ENCODE measurements at regions not wholly inside any gene's neighbourhood (a gene's known extent, or its start where the extent isn't known, plus 50 kb on each side); places are given as distances from the start of the nearest gene placed in this dataset.

DNA sequence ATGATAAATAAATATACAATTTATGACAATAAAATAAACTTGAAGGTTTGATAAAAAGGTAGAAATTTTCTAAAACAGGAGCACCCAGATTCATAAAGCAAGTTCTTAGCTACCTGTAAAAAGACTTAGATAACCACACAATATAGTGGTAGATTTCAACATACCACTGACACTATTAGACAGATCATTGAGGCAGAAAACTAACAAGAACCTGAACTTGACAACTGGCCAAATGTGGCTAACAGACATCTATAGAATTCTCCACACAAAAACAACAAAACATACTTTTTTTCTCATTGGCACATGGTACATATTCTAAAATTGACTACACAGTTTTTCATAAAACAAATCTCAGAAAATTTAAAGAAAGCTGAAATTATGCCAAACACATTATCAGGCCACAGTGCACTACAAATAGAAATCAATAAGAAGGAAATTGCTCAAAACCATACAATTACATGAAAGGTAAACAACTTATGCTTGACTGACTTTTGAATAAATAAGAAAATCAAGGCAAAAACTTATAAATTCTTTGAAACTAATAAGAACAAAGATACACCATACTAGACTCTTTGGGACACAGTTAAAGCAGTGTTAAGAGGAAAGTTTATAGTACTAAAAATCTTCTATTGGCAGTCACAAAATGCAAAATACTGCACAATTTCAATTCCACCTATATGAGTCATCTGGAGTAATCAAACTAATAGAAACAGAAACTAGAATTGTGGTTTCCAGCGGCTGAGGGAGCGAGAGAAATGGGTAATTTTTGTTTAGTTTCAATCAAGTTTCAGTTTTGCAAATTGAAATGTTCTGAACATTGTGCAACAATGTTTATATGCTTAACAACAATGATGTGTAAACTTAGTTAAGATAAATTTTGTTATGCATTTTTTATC lies 925.6 kb downstream of the SH3BGRL start:
- CTCF ChIA-PET, result no interaction called here
- DNase-seq (ENCODE audit: extremely low spot score), result no peak
- TF ChIP-seq NFRKB (IDR thresholded peaks at IDR 0.05), result no peak
- TF ChIP-seq CTBP1 (IDR thresholded peaks at IDR 0.05; ENCODE audit: borderline replicate concordance), result no peak
- no peak for TF ChIP-seq TARDBP (IDR thresholded peaks at IDR 0.05)
- TF ChIP-seq HDGF (IDR thresholded peaks at IDR 0.05; ENCODE audit: borderline replicate concordance), result no peak
- no peak for TF ChIP-seq L3MBTL2 (conservative IDR thresholded peaks at IDR 0.05)
- no peak for TF ChIP-seq BHLHE40 (IDR thresholded peaks at IDR 0.05; ENCODE audit: borderline replicate concordance)
- TF ChIP-seq FOXM1 (IDR thresholded peaks at IDR 0.05; ENCODE audit: borderline replicate concordance), result no peak
- no peak for TF ChIP-seq SP1 (IDR thresholded peaks at IDR 0.05)
- no peak for TF ChIP-seq ZNF384 (IDR thresholded peaks at IDR 0.05)
- no peak for TF ChIP-seq ARNT (IDR thresholded peaks at IDR 0.05)
- TF ChIP-seq ELF4 (IDR thresholded peaks at IDR 0.05), result no peak
- no peak for TF ChIP-seq FOXA1 (IDR thresholded peaks at IDR 0.05)
- no peak for TF ChIP-seq FOXK2 (IDR thresholded peaks at IDR 0.05)
- POLR2A ChIA-PET, result no interaction called here

DNA sequence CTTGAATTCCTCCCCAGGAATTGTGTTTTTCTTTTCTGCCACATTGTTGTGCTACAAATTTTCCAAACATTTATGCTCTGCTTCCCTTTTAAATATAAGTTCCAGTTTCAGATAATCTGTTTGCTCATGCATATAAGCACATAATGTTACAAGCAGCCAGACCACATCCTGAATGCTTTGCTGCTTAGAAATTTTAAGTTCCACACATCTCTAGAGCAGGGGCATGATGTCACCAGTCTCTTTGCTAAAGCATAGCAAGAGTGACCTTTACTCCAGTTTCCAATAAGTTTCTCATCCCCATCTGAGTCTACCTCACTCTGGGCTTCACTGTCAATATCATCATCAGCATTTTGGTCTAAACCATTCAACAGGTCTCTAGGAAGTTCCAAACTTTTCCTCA lies 932.5 kb downstream of the SH3BGRL start:
- DNase-seq (ENCODE audit: extremely low spot score), result no peak
- ChIA-PET CTCF (no interaction called here), POLR2A (no interaction called here)
- TF ChIP-seq ARNT (IDR thresholded peaks at IDR 0.05), result no peak
- TF ChIP-seq NFRKB (IDR thresholded peaks at IDR 0.05), result no peak
- TF ChIP-seq BHLHE40 (IDR thresholded peaks at IDR 0.05; ENCODE audit: borderline replicate concordance), result no peak
- TF ChIP-seq ZNF384 (IDR thresholded peaks at IDR 0.05), result no peak
- no peak for TF ChIP-seq L3MBTL2 (conservative IDR thresholded peaks at IDR 0.05)
- no peak for TF ChIP-seq SUZ12 (IDR thresholded peaks at IDR 0.05)
- no peak for TF ChIP-seq SP1 (IDR thresholded peaks at IDR 0.05)
- TF ChIP-seq LEF1 (IDR thresholded peaks at IDR 0.05; ENCODE audit: borderline replicate concordance), result no peak
- TF ChIP-seq FOXA1 (IDR thresholded peaks at IDR 0.05), result no peak
- no peak for TF ChIP-seq FOXM1 (IDR thresholded peaks at IDR 0.05; ENCODE audit: borderline replicate concordance)
- TF ChIP-seq CTBP1 (IDR thresholded peaks at IDR 0.05; ENCODE audit: borderline replicate concordance), result no peak

DNA sequence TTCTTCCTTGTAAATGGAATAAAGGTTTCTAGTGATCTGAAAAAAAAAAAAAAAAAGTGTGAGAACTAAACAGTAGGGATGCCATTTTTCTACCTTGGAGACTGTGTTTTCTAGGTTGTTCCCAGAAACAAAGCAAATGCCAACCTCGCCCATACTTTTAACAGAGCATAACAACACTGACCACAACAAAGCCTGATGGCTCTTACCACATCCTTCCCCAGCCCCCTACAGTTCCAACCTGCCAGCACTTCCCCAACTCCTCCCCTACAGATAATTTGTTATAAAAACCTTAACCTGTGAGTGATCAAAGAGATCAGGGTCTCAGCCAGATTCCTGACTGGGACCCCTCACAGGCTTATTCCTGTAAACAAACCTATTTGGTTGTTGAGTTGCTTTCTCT lies 940.0 kb downstream of the SH3BGRL start:
- POLR2A ChIA-PET, result no interaction called here
- CTCF ChIA-PET, result no interaction called here
- no peak for TF ChIP-seq CTBP1 (IDR thresholded peaks at IDR 0.05; ENCODE audit: borderline replicate concordance)
- no peak for TF ChIP-seq ZNF384 (IDR thresholded peaks at IDR 0.05)
- no peak for TF ChIP-seq SP1 (IDR thresholded peaks at IDR 0.05)
- TF ChIP-seq ARNT (IDR thresholded peaks at IDR 0.05), result no peak
- no peak for TF ChIP-seq HDGF (IDR thresholded peaks at IDR 0.05; ENCODE audit: borderline replicate concordance)
- TF ChIP-seq FOXM1 (IDR thresholded peaks at IDR 0.05; ENCODE audit: borderline replicate concordance), result no peak
- no peak for TF ChIP-seq SUZ12 (IDR thresholded peaks at IDR 0.05)
- no peak for TF ChIP-seq LEF1 (IDR thresholded peaks at IDR 0.05; ENCODE audit: borderline replicate concordance)
- no peak for TF ChIP-seq BHLHE40 (IDR thresholded peaks at IDR 0.05; ENCODE audit: borderline replicate concordance)
- no peak for TF ChIP-seq L3MBTL2 (conservative IDR thresholded peaks at IDR 0.05)
- TF ChIP-seq NFRKB (IDR thresholded peaks at IDR 0.05), result no peak
- TF ChIP-seq, protein P1, sequence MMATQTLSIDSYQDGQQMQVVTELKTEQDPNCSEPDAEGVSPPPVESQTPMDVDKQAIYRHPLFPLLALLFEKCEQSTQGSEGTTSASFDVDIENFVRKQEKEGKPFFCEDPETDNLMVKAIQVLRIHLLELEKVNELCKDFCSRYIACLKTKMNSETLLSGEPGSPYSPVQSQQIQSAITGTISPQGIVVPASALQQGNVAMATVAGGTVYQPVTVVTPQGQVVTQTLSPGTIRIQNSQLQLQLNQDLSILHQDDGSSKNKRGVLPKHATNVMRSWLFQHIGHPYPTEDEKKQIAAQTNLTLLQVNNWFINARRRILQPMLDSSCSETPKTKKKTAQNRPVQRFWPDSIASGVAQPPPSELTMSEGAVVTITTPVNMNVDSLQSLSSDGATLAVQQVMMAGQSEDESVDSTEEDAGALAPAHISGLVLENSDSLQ (IDR thresholded peaks at IDR 0.05), result no peak
- TF ChIP-seq ELF4 (IDR thresholded peaks at IDR 0.05), result no peak
- no peak for TF ChIP-seq FOXA1 (IDR thresholded peaks at IDR 0.05)
- TF ChIP-seq TARDBP (IDR thresholded peaks at IDR 0.05), result no peak
- no peak for TF ChIP-seq FOXK2 (IDR thresholded peaks at IDR 0.05)
- no peak for DNase-seq (ENCODE audit: extremely low spot score)

DNA sequence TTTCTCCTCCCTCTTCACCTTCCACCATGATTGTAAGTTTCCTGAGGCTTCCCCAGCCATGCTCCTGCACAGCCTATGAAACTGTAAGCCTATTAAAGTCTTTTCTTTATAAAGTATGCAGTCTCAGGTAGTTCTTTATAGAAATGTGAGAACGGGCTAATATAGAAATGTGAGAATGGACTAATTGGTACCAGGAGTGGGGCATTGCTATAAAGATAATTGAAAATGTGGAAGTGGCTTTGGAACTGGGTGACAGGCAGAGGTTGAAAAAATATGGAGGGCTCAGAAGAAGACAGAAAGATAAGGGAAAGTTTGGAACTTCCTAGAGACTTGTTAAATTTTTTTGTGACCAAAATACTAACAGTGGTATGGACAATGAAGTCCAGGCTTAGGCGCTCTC lies 959.3 kb downstream of the SH3BGRL start:
- no peak for DNase-seq (ENCODE audit: extremely low spot score)
- ChIA-PET POLR2A (no interaction called here), CTCF (no interaction called here)
- TF ChIP-seq CTBP1 (IDR thresholded peaks at IDR 0.05; ENCODE audit: borderline replicate concordance) (no peak), HDGF (IDR thresholded peaks at IDR 0.05; ENCODE audit: borderline replicate concordance) (no peak), ZNF384 (IDR thresholded peaks at IDR 0.05) (no peak), FOXK2 (IDR thresholded peaks at IDR 0.05) (no peak)
- TF ChIP-seq, protein P1 (IDR thresholded peaks at IDR 0.05), result no peak

DNA sequence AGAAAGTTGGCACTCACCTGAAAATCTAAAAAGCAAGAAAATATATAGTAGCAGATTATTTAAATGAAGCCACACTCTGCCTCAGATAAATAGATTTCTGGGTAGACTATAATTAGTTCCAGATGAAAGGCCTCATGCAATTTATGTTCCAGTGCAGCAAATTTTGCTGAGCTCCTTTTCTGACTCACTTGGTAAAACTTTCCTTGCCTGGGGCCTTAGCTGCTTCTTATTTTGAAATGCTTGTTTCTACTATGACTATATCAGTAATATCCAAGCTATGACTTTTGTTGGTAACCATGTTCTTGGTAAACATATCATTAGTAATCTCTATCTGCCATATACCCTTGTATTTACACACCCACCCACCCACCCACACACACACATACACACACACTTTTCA lies 961.8 kb downstream of the SH3BGRL start:
- CTCF ChIA-PET, result no interaction called here
- DNase-seq (ENCODE audit: extremely low spot score), result no peak
- TF ChIP-seq NFRKB (IDR thresholded peaks at IDR 0.05) (no peak), HDGF (IDR thresholded peaks at IDR 0.05; ENCODE audit: borderline replicate concordance) (no peak), ARNT (IDR thresholded peaks at IDR 0.05) (no peak), SUZ12 (IDR thresholded peaks at IDR 0.05) (no peak), FOXK2 (IDR thresholded peaks at IDR 0.05) (no peak), L3MBTL2 (conservative IDR thresholded peaks at IDR 0.05) (no peak), ZNF384 (IDR thresholded peaks at IDR 0.05) (no peak)
- TF ChIP-seq, protein P1 (IDR thresholded peaks at IDR 0.05), result no peak
- POLR2A ChIA-PET, result no interaction called here

DNA sequence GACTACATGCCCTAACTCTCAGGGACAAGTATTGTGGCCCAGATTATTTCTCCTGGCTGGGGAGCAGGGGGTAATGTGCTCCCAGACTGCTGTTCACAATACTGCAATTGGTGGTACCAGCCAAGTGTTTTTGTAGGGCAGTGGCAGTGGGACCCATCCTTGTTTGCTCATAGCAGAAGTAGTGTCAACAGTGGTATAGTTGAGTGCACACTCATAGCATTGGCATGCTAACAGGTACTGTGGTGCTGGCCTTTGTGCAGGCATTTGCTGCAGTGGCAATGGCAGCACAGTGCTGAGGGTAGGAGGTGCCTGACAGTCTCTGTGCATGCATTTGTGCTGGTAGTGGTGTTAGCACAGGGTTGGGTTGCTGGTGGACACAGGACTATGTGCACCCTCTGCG lies 995.0 kb downstream of the SH3BGRL start:
- CTCF ChIA-PET, result no interaction called here
- no peak for DNase-seq (ENCODE audit: extremely low spot score)
- POLR2A ChIA-PET, result no interaction called here
- TF ChIP-seq SUZ12 (IDR thresholded peaks at IDR 0.05) (no peak), ZNF384 (IDR thresholded peaks at IDR 0.05) (no peak), LEF1 (IDR thresholded peaks at IDR 0.05; ENCODE audit: borderline replicate concordance) (no peak), FOXA1 (IDR thresholded peaks at IDR 0.05) (no peak)
